Kidney epithelial cell (primary cell): ENCODE measurements at regions not wholly inside any gene's neighbourhood (a gene's known extent, or its start where the extent isn't known, plus 50 kb on each side); places are given as distances from the start of the nearest gene placed in this dataset.

ENCODE experiments used
- DNase-seq: peaks from one replicate; pipeline ENCODE4 v3.0.0-alpha.2; 2010; ENCODE audit warnings: low read depth
- H3K27me3 ChIP-seq: 2 replicates; pipeline ENCODE4 v1.6.0; 2011; ENCODE audit warnings: low read length; ENCODE audit not compliant: control insufficient read depth, insufficient read depth
- H3K36me3 ChIP-seq: 2 replicates; pipeline ENCODE4 v1.5.1; 2011; ENCODE audit warnings: low read length; ENCODE audit not compliant: control insufficient read depth, insufficient read depth
- H3K4me3 ChIP-seq: 2 replicates; pipeline ENCODE4 v1.5.1; 2011; ENCODE audit warnings: low read depth, mild to moderate bottlenecking, control low read depth, low read length
- TF ChIP-seq, protein P1 (sequence below): IDR thresholded peaks from 2 replicates; pipeline ENCODE4 v1.5.1; 2011; ENCODE audit warnings: mild to moderate bottlenecking, moderate library complexity, low read length, control low read depth, inconsistent platforms; ENCODE audit not compliant: insufficient read depth, poor library complexity, severe bottlenecking

DNA sequence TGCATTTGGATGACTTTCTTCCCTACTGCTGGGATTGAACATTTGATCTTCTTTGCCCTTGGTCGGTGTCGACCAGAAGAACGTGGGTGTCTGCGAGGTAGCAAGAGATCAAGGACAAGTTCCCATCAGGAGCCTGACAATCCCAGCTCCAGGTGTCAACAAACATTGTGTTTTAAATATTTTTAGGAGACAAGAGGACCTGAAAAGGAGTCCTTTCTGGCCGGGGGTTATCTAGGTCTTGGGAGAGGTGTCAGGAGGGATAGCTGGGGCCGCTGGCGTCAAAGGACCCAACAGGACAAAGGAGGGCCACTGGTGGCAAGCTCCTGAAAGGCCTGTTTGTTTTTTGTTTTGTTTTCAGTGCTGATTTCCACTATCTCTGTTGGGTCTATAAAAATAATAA, 308.4 kb upstream of the ERCC4 start:
- H3K36me3 ChIP-seq: no peaks in the 10 kb centered on the region
- H3K27me3 ChIP-seq: no peaks in the 10 kb centered on the region
- DNase-seq: no peak
- TF ChIP-seq, protein P1, sequence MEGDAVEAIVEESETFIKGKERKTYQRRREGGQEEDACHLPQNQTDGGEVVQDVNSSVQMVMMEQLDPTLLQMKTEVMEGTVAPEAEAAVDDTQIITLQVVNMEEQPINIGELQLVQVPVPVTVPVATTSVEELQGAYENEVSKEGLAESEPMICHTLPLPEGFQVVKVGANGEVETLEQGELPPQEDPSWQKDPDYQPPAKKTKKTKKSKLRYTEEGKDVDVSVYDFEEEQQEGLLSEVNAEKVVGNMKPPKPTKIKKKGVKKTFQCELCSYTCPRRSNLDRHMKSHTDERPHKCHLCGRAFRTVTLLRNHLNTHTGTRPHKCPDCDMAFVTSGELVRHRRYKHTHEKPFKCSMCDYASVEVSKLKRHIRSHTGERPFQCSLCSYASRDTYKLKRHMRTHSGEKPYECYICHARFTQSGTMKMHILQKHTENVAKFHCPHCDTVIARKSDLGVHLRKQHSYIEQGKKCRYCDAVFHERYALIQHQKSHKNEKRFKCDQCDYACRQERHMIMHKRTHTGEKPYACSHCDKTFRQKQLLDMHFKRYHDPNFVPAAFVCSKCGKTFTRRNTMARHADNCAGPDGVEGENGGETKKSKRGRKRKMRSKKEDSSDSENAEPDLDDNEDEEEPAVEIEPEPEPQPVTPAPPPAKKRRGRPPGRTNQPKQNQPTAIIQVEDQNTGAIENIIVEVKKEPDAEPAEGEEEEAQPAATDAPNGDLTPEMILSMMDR: no peak
- no peak overlapping the region for H3K4me3 ChIP-seq

DNA sequence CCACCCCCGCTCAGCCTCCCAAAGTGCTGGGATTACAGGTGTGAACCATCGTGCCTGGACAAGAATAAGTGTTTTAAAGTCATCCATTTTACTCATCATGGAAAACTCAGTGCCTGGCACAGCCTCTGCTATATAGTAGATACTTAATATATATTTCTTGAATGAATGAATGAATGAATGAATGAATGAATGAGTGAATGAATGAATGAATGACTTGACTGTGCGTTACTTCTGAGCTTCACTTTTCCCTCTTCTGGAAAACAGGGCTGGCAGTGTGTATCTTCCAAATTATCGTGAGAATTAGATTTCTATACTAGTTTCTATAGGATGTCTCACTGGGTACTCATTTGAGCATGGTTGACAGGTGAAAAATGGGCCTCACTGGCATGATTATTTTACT, 307.3 kb upstream of the ERCC4 start:
- H3K36me3 ChIP-seq: no peaks in the 10 kb centered on the region
- TF ChIP-seq, protein P1: no peak
- no peak for DNase-seq
- no peaks in the 10 kb centered on the region for H3K27me3 ChIP-seq
- H3K4me3 ChIP-seq: no peak overlapping the region

DNA sequence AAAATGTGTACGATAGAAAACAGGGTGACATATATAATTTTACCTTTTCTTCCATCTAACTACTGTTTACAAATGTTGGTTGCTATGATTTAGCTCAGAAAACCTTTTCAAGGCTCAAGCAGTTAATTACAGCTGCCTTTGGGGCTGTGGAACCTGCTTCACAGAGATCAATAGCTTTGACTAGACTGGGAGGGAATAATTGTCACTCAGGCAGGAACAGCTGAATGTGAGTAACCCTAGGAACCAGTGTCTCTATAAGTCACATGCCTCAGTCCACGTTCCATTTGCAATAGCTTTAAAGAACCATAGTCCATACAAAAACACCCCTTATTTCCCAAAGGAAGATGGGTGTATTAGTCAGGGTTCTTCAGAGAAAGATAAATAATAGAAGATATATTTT, 306.8 kb upstream of the ERCC4 start:
- H3K36me3 ChIP-seq: no peaks in the 10 kb centered on the region
- H3K4me3 ChIP-seq: no peak overlapping the region
- TF ChIP-seq, protein P1: no peak
- DNase-seq: no peak
- no peaks in the 10 kb centered on the region for H3K27me3 ChIP-seq

DNA sequence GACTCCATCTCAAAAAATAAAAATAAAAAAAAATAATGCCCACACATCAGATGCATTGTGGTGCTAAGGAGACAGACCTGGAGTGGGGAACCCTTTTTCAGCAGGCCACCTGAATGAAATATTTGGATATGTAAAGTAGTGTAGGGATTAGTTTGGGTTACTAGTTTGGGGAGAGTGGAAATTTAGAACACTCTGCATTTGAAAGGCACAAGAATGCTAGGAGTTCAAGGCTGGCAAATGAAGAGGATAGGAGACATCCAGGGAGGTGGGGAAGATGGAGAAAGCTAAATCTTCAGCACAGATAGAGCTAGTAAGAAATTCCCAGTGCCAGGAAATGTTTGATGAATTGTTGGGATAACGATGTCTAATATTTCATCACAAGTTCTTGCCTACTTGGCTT, 298.3 kb upstream of the ERCC4 start:
- Histone ChIP-seq H3K4me3 (no peak overlapping the region), H3K36me3 (no peaks in the 10 kb centered on the region), H3K27me3 (no peaks in the 10 kb centered on the region)
- TF ChIP-seq, protein P1: no peak
- no peak for DNase-seq

DNA sequence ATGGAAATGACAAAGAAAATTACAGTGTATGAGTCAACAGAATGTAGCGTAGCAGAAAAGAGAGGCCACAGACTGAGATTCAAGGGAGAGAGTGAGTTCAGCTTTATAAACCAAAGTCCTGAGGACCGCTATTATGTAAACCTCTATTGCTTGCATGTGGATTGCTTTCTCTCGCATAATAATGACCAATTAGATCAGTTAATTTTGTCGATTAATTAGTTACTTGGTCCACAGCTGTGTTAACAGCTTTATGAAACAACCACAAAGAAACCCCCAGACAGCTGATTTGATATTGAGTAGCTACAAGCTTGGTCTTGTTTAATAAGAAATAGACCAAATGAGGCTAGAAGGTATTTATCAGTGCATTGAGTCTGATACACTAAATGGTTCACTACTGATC, 291.8 kb upstream of the ERCC4 start:
- TF ChIP-seq, protein P1: no peak
- H3K4me3 ChIP-seq: no peak overlapping the region
- no peaks in the 10 kb centered on the region for H3K27me3 ChIP-seq
- no peaks in the 10 kb centered on the region for H3K36me3 ChIP-seq
- no peak for DNase-seq

DNA sequence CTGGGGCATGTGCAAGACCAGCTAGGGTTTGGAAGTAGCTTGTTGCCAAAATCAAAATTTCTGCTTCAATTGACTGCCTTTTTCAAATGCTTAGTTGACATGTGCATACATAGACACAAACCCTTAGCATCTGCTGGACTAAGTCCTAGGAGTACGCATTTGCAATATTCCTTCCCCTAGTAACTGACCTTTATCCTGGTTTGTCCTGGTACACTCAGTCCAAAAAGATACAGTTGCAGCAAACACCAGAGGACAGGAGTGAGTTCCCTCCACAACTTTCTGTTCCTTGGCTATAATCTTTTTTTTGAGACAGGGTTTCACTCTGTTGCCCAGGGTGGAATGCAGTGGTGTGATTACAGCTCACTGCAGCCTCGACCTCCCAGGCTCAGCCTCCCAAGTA, 290.2 kb upstream of the ERCC4 start:
- Histone ChIP-seq H3K36me3 (no peaks in the 10 kb centered on the region), H3K27me3 (no peaks in the 10 kb centered on the region)
- DNase-seq: no peak

More for the DNA sequence above, 290.2 kb upstream of the ERCC4 start:
- no peak overlapping the region for H3K4me3 ChIP-seq
- TF ChIP-seq, protein P1: no peak
